IPS-20b (cell line): ENCODE measurements at regions not wholly inside any gene's neighbourhood (a gene's known extent, or its start where the extent isn't known, plus 50 kb on each side); places are given as distances from the start of the nearest gene placed in this dataset.

ENCODE experiments used
- H3K27ac ChIP-seq: one replicate; pipeline ENCODE4 v1.5.1; 2013; ENCODE audit warnings: low read length
- H3K27me3 ChIP-seq: 2 replicates; pipeline ENCODE4 v1.6.1; 2013; ENCODE audit warnings: mild to moderate bottlenecking, low read length, inconsistent platforms; ENCODE audit not compliant: insufficient read depth
- H3K36me3 ChIP-seq: 2 replicates; pipeline ENCODE4 v1.6.1; 2013; ENCODE audit warnings: low read depth, mild to moderate bottlenecking, inconsistent platforms, low read length, moderate library complexity; ENCODE audit not compliant: insufficient read depth
- H3K4me1 ChIP-seq: 2 replicates; pipeline ENCODE4 v1.6.1; 2013; ENCODE audit warnings: mild to moderate bottlenecking, control low read depth, inconsistent platforms, low read length, moderate library complexity; ENCODE audit not compliant: insufficient read depth
- H3K4me3 ChIP-seq: 2 replicates; pipeline ENCODE4 v1.5.1; 2013; ENCODE audit warnings: mild to moderate bottlenecking, low read length, inconsistent platforms
- H3K9ac ChIP-seq: 2 replicates; pipeline ENCODE4 v1.6.1; 2013; ENCODE audit warnings: low read depth, mild to moderate bottlenecking, inconsistent platforms, low read length, moderate library complexity
- H3K9me3 ChIP-seq: 2 replicates; pipeline ENCODE4 v1.6.1; 2013; ENCODE audit warnings: mild to moderate bottlenecking, low read depth, low read length, inconsistent platforms; ENCODE audit not compliant: insufficient read depth

DNA sequence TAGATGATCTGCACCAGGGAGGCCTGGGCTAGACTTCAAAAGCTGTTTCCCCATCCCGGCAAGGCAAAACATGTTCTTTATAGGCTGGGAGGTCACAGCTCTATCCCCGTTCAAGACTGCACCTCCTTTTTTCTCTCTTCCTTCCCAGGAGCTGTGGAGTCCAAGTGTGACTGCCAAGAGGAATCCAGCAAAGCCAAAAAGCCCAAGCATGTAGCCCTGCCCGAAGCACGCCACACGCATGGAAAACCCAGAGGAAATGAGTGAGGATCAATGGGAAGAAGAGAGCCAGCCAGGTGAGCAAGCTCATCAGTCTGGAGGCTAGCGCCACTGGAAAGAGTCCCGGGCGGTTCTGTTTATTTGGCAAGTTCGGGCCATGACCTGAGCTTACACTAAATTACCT lies 240.4 kb downstream of the PRL start:
- Histone ChIP-seq H3K9ac (no peak overlapping the region), H3K9me3 (peaks cover 3% of the 10 kb centered on the region; the same call in 1 of the 2 replicates), H3K27me3 (no peaks in the 10 kb centered on the region), H3K36me3 (peaks cover 27% of the 10 kb centered on the region), H3K4me3 (no peak overlapping the region), H3K4me1 (no peaks in the 10 kb centered on the region; the same call in 1 of the 2 replicates), H3K27ac (no peak overlapping the region)

DNA sequence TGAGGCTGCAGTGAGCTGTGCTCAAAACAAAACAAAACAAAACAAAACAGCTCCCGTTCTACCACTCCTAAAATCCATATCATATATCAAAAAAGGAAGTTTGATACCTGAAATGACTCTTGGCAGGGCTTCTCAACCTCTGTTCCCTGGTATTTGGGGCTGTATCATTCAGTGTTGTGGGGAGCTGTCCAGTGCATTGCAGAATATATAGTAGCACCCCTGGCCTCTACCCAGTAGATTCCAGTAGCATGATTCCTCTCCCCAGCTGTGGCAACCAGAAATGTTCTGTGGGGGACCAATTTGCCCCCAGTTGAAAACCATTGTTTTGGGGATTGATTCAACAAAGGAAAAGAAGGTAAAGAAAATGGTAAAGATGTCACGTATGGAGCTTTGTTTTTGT lies 238.9 kb downstream of the PRL start:
- Histone ChIP-seq H3K9ac (no peak overlapping the region), H3K4me3 (no peak overlapping the region), H3K36me3 (peaks cover 28% of the 10 kb centered on the region), H3K9me3 (peaks cover 3% of the 10 kb centered on the region; the same call in 1 of the 2 replicates), H3K4me1 (no peaks in the 10 kb centered on the region; the same call in 1 of the 2 replicates), H3K27me3 (no peaks in the 10 kb centered on the region), H3K27ac (no peak overlapping the region)

DNA sequence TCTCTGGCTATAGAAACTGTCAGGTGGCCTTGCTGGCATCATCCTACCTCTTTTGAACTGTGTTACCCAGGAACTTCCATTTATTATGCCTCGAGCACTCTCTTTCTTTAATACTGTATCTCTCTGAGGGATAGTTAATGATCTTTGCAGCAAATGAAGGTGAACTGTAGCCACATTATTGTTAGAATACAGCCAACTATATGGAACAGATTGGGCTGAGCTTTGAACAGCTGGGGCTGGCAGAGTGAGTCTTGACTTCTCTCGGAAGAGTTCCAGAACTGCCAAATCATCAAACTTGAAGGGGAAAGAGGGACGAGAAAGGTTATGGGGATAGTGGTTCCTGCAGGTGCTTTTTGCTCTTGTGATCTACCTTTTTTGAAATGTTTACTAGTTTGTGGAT lies 237.7 kb downstream of the PRL start:
- Histone ChIP-seq H3K4me3 (no peak overlapping the region), H3K4me1 (no peaks in the 10 kb centered on the region; the same call in 1 of the 2 replicates), H3K27ac (no peak overlapping the region)

DNA sequence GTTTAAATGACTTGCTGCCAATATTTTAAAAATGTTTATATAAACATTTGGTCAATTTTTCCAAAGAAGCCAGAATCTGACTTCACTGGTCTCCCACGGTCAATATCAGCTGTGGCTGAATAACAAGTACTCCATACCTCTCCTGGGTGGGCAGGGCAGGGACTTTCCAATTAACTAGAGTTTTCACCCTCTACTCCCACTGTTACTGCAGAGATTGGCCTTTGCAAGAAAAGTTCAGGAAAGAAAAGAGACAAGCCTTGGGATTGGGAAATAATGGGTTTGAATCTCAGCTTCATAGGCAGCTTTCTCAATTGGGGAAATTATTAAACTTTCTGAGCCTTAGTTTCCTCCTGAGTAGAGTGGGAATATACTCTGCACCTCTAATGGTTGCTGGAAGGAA lies 236.9 kb downstream of the PRL start:
- H3K27me3 ChIP-seq: no peaks in the 10 kb centered on the region
- no peaks in the 10 kb centered on the region; the same call in 1 of the 2 replicates for H3K4me1 ChIP-seq
- H3K27ac ChIP-seq: no peak overlapping the region
- no peak overlapping the region for H3K9ac ChIP-seq
- peaks cover 3% of the 10 kb centered on the region; the same call in 1 of the 2 replicates for H3K9me3 ChIP-seq
- no peak overlapping the region for H3K4me3 ChIP-seq
- H3K36me3 ChIP-seq: peaks cover 32% of the 10 kb centered on the region

More for the DNA sequence above, 237.7 kb downstream of the PRL start:
- Histone ChIP-seq H3K27me3 (no peaks in the 10 kb centered on the region), H3K36me3 (peaks cover 35% of the 10 kb centered on the region), H3K9me3 (peaks cover 3% of the 10 kb centered on the region; the same call in 1 of the 2 replicates), H3K9ac (no peak overlapping the region)

DNA sequence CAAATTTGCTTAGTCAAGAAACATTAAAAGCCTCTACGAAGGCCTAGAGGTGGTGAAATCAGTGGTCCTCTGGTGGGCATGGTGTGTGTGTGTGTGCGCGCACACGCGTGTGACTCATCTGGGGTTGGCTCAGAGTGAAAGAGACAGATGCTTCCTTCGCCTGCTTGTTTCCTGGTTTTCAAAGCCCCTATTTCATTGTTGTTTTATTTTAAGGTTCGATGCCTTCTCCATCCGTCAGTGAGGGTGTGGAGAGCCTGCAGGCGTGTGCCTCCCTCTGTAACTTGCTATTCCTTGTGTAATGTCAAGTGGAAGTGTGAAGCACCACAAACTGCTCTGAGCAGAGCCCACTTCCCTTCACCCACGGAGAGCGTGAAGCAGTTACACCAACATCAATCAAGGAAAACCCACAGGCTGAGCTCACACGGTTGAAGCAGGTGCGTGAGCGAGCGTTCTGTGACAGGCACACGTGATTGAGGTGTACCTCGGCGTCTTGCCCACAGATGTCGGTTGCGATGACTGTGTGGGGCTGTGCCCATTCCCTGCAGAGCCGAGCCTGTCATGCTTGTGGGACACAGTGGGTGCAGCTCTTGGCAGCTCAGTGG lies 233.9 kb downstream of the PRL start:
- Histone ChIP-seq H3K4me3 (no peak overlapping the region), H3K9ac (no peak overlapping the region), H3K27ac (no peak overlapping the region), H3K9me3 (no peaks in the 10 kb centered on the region), H3K4me1 (no peaks in the 10 kb centered on the region; the same call in 1 of the 2 replicates), H3K27me3 (no peaks in the 10 kb centered on the region), H3K36me3 (peaks cover 18% of the 10 kb centered on the region)

DNA sequence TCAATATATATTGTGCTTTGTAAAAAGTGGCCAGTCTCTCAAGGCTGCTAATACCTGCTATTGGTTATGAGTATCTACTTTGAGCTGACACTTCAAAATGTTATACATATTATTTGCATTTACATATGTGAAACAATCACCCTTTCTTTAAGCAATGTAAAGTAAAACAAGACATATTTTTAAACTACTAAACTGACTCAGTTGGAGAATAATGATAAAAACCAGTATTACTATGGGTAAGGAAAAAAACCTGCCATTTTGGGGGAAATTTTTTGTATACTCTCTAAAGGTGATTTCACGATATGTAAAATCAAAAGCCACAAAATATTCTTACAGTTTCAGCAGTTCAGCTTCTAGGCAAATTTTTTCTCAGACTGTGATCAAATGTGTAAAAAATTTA lies 232.3 kb downstream of the PRL start:
- no peaks in the 10 kb centered on the region for H3K27me3 ChIP-seq
- no peak overlapping the region for H3K27ac ChIP-seq

DNA sequence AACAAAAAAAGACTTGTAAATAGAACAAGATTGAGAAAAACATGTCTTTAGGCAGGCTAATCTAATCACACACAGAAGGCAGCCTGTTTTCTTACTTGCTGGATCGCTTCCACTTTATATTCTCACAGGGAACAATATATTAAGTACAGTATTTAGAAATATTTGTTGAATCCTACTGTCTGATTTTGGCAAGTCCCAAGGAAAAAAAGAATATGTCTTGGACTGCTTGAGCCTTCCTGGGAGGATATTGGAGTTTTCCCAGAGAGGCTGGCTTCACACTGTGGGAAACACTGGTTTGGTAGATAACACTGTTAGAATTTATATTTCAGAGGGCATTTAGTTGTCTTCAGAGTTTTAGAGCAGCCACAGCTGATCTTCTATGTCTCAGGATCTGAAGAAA lies 229.7 kb downstream of the PRL start:
- H3K36me3 ChIP-seq: peaks cover 26% of the 10 kb centered on the region
- no peak overlapping the region for H3K4me3 ChIP-seq
- no peaks in the 10 kb centered on the region for H3K9me3 ChIP-seq
- H3K27ac ChIP-seq: no peak overlapping the region
- no peak overlapping the region for H3K9ac ChIP-seq
- H3K27me3 ChIP-seq: no peaks in the 10 kb centered on the region
- H3K4me1 ChIP-seq: peaks cover 6% of the 10 kb centered on the region; the same call in 1 of the 2 replicates

More for the DNA sequence above, 232.3 kb downstream of the PRL start:
- Histone ChIP-seq H3K9ac (no peak overlapping the region), H3K9me3 (no peaks in the 10 kb centered on the region), H3K36me3 (peaks cover 26% of the 10 kb centered on the region), H3K4me3 (no peak overlapping the region), H3K4me1 (no peaks in the 10 kb centered on the region; the same call in 1 of the 2 replicates)

DNA sequence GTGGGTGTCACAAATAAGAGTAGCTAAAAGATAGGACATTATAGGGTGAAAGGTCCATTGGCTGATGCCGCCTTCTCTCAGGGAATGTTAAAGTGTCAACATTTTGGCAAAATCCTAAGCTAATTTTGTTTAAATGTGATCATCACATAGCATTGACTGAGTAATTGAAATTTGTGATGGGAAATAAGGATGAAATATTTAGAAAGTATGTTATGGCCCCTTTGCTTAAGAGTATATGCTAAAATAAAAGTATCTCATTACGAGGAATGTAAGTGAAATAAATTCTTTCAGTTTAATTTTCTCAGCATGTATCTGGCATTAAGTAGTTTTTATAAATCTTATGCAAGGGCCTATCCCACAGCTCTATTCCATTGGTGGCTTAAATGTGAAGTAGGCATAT lies 229.2 kb downstream of the PRL start:
- H3K27me3 ChIP-seq: no peaks in the 10 kb centered on the region
- H3K4me3 ChIP-seq: no peak overlapping the region
- no peaks in the 10 kb centered on the region for H3K9me3 ChIP-seq

DNA sequence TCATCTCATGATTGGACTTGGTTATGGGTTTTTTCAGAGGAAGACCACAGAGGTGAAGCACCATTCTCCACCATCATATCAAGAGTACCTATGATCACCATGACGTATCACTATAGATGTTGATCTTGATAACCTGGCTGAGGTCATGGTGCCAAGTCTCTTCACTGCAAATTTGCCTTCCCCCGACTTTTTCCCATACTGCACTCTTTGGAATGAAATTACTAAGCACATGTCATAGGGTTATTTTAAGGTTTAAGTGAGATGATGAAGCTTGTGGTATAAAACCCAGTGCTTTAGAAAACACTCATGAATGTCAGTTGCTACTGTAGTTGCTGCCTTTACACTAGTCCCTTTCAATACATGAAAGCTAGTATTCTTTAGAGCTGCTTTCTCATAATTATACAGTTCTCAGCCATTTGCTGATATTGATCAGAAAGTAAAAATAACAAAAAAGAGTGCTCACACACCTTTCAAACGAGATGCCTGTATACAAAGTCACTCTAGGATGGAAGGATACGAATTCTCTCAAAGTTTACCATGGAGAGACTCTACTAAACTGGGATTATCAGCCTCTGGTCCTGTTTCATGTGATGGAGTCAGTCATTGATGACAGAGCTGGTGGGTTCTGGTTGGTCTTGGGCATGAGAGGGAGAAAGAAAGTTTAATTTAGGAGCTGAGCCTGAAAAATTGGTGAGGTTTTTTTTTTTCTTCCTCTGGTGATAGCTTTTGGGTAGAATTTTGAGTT lies 228.1 kb downstream of the PRL start:
- Histone ChIP-seq H3K9ac (no peak overlapping the region), H3K27ac (no peak overlapping the region), H3K9me3 (no peaks in the 10 kb centered on the region), H3K27me3 (no peaks in the 10 kb centered on the region), H3K4me1 (peaks cover 6% of the 10 kb centered on the region; the same call in 1 of the 2 replicates), H3K36me3 (peaks cover 21% of the 10 kb centered on the region; the same call in 1 of the 2 replicates), H3K4me3 (no peak overlapping the region)

More for the DNA sequence above, 229.2 kb downstream of the PRL start:
- H3K27ac ChIP-seq: no peak overlapping the region
- no peak overlapping the region for H3K9ac ChIP-seq
- H3K4me1 ChIP-seq: peaks cover 6% of the 10 kb centered on the region; the same call in 1 of the 2 replicates
- peaks cover 23% of the 10 kb centered on the region for H3K36me3 ChIP-seq

DNA sequence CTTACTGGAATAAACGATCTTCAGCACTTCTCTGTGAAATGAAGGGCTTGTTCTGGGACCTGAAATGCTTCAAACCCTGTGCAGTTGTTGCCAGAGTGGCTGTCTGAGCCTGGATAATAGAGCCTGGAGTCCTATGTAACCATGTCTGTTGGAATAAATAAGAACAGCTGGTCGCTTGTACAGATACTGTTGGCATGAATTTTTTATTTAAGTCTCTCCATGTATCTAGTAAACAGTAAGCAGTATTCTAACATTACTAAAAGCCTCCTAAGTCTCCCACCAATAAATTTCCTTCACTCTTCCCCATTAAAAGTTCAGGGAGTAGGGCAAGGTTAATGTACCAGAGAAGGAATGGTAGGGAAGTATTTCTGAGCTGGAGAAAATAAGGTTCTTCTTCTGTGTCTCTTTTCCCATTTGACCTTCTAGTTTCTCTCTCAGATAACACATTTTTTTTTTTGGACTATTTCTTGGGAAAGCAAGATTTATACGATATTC lies 227.5 kb downstream of the PRL start:
- H3K27me3 ChIP-seq: no peaks in the 10 kb centered on the region
- no peaks in the 10 kb centered on the region for H3K9me3 ChIP-seq
- H3K4me3 ChIP-seq: no peak overlapping the region
- H3K27ac ChIP-seq: no peak overlapping the region
- H3K4me1 ChIP-seq: peaks cover 6% of the 10 kb centered on the region; the same call in 1 of the 2 replicates
- H3K36me3 ChIP-seq: peaks cover 18% of the 10 kb centered on the region; the same call in 1 of the 2 replicates
- no peak overlapping the region for H3K9ac ChIP-seq

DNA sequence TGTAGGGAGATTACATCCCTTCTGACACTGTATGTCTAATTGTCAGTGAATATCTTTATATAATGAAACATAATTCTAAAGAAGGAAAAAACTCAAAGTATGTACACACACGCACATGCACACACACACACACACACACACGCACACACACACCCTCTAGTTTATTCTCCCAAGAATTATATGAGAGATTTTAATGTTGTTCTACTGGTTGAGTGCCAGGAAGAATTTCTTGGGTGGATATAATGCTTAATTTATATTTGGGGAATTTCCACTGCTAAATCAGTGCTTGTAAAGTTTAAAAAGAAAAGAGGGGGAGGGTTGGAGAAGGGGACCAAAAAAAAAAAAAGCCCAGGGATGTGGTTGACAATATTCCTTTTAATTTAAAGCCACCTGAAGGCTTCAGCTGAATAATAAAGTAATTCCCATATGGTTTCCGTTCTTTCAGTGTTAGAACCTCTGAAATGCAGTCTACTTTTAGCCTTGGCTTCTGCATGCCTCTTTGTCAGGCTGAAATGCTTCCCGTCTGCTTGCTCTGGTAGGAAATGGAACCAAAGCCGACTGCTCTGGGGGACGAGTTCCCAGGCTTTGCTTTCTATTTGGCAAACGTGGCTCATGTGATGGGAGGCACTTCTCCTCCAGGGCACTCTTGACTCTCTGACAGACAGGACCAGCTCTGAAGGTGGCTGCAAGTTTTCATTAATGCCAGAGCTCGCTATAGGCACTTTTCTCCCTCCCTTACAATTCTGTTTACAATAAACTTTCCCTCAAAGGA lies 225.4 kb downstream of the PRL start:
- no peaks in the 10 kb centered on the region for H3K27me3 ChIP-seq
- H3K36me3 ChIP-seq: peaks cover 15% of the 10 kb centered on the region; the same call in 1 of the 2 replicates
- no peaks in the 10 kb centered on the region for H3K9me3 ChIP-seq
- H3K9ac ChIP-seq: no peak overlapping the region
- H3K4me3 ChIP-seq: no peak overlapping the region
- H3K27ac ChIP-seq: no peak overlapping the region
- H3K4me1 ChIP-seq: peaks cover 6% of the 10 kb centered on the region; the same call in 1 of the 2 replicates
